PC-9 (cell line): ENCODE measurements at regions not wholly inside any gene's neighbourhood (a gene's known extent, or its start where the extent isn't known, plus 50 kb on each side); places are given as distances from the start of the nearest gene placed in this dataset.

ENCODE experiments used
- CTCF ChIP-seq: fragments of 200-600 bp; sonication (generic); conservative IDR thresholded peaks from 2 replicates; pipeline ENCODE4 v1.6.1; 2017; ENCODE audit warnings: mixed run types, antibody characterized with exemption, mild to moderate bottlenecking, moderate library complexity
- EZH2 ChIP-seq: fragments of 200-600 bp; sonication (generic); IDR thresholded peaks from 2 replicates; pipeline ENCODE4 v1.8.0; 2017; ENCODE audit warnings: antibody characterized with exemption, low read depth

- TF ChIP-seq CTCF (no peak), EZH2 (no peak)
Observed at GRCh38 chr13:79018166-79018565, 359.2 kb upstream of the OBI1 start.
